ENCODE measurements at regions not wholly inside any gene's neighbourhood (a gene's known extent, or its start where the extent isn't known, plus 50 kb on each side); places are given as distances from the start of the nearest gene placed in this dataset.

GRCh38 chr4:180757927-180758326 lies 1485.3 kb upstream of the TENM3 start:
- H4K20me1 ChIP-seq (ENCODE audit: insufficient read depth, low read length), result no peaks in the 10 kb centered on the region
- H3K9me3 Mint-ChIP-seq (ENCODE audit: unreplicated experiment), result peaks cover 5% of the 10 kb centered on the region
- H3K79me2 ChIP-seq (ENCODE audit: insufficient read depth, low read length), result no peaks in the 10 kb centered on the region
- DNase-seq (ENCODE audit: low read depth) (no peak), FAIRE-seq (no peak)
- H3K36me3 Mint-ChIP-seq (ENCODE audit: low read depth, unreplicated experiment), result peaks cover 2% of the 10 kb centered on the region
- no peak overlapping the region for H3K4me3 Mint-ChIP-seq (ENCODE audit: unreplicated experiment)
- H3K27ac Mint-ChIP-seq (ENCODE audit: unreplicated experiment), result no peak overlapping the region
- no peaks in the 10 kb centered on the region for H3K4me1 ChIP-seq (ENCODE audit: insufficient read depth, low read length)
- TF ChIP-seq, protein P1, sequence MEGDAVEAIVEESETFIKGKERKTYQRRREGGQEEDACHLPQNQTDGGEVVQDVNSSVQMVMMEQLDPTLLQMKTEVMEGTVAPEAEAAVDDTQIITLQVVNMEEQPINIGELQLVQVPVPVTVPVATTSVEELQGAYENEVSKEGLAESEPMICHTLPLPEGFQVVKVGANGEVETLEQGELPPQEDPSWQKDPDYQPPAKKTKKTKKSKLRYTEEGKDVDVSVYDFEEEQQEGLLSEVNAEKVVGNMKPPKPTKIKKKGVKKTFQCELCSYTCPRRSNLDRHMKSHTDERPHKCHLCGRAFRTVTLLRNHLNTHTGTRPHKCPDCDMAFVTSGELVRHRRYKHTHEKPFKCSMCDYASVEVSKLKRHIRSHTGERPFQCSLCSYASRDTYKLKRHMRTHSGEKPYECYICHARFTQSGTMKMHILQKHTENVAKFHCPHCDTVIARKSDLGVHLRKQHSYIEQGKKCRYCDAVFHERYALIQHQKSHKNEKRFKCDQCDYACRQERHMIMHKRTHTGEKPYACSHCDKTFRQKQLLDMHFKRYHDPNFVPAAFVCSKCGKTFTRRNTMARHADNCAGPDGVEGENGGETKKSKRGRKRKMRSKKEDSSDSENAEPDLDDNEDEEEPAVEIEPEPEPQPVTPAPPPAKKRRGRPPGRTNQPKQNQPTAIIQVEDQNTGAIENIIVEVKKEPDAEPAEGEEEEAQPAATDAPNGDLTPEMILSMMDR (IDR thresholded peaks at IDR 0.05; ENCODE audit: insufficient read depth, low read depth, low read length), result no peak
- no peak for TF ChIP-seq EZH2 (IDR thresholded peaks at IDR 0.05; ENCODE audit: insufficient read depth, low read length)
- H3K9me3 ChIP-seq (ENCODE audit: insufficient read depth, low read depth, low read length), result peaks cover 2% of the 10 kb centered on the region
- H3K9ac ChIP-seq (ENCODE audit: low read length), result no peak overlapping the region
- no peak overlapping the region for H3K27ac ChIP-seq (ENCODE audit: low read depth, low read length)
- no peaks in the 10 kb centered on the region for H3K27me3 Mint-ChIP-seq (ENCODE audit: low read depth, unreplicated experiment)
- H2AFZ ChIP-seq (ENCODE audit: low read depth, low read length), result no peak overlapping the region
- no peaks in the 10 kb centered on the region for H3K4me1 Mint-ChIP-seq (ENCODE audit: low read depth, unreplicated experiment)
- H3K4me2 ChIP-seq (ENCODE audit: low read length), result no peak overlapping the region
- H3K27me3 ChIP-seq (ENCODE audit: insufficient read depth, low read length), result no peaks in the 10 kb centered on the region
- H3K4me3 ChIP-seq (ENCODE audit: insufficient read depth, low read depth, low read length), result no peak overlapping the region
- H3K36me3 ChIP-seq (ENCODE audit: insufficient read depth, low read length), result no peaks in the 10 kb centered on the region

DNA sequence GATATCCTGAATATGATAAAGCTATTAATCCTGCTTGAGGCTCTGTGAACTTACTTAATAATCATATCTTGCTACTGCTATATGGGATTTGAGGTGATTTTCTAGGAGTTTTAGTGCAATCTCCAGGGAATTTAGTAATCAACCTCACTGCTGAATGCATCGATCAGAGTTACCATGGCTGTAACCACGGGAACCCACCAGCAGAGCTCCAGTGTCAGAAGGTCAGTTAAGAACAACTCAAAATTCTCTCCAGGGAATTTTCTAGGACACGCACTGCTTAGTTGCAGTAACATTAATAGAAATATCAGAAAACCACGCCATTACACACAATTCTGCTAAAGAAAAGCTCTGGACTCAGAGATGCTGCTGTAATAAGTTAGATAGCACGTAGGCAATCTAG lies 1477.2 kb upstream of the TENM3 start:
- Histone ChIP-seq H3K4me1 (ENCODE audit: insufficient read depth, low read length) (no peaks in the 10 kb centered on the region), H3K27me3 (ENCODE audit: insufficient read depth, low read length) (no peaks in the 10 kb centered on the region), H3K9me3 (ENCODE audit: insufficient read depth, low read depth, low read length) (no peaks in the 10 kb centered on the region), H3K36me3 (ENCODE audit: insufficient read depth, low read length) (no peaks in the 10 kb centered on the region), H3K27ac (ENCODE audit: low read depth, low read length) (no peak overlapping the region), H3K9ac (ENCODE audit: low read length) (no peak overlapping the region), H3K4me3 (ENCODE audit: insufficient read depth, low read depth, low read length) (no peak overlapping the region), H4K20me1 (ENCODE audit: insufficient read depth, low read length) (no peaks in the 10 kb centered on the region), H3K79me2 (ENCODE audit: insufficient read depth, low read length) (no peaks in the 10 kb centered on the region), H3K4me2 (ENCODE audit: low read length) (no peak overlapping the region), H2AFZ (ENCODE audit: low read depth, low read length) (no peak overlapping the region)
- DNase-seq (ENCODE audit: low read depth), result no peak
- TF ChIP-seq, protein P1 (IDR thresholded peaks at IDR 0.05; ENCODE audit: insufficient read depth, low read depth, low read length), result no peak
- no peak for TF ChIP-seq EZH2 (IDR thresholded peaks at IDR 0.05; ENCODE audit: insufficient read depth, low read length)
- Mint-ChIP-seq H3K36me3 (ENCODE audit: low read depth, unreplicated experiment) (no peaks in the 10 kb centered on the region), H3K4me1 (ENCODE audit: low read depth, unreplicated experiment) (peaks cover 18% of the 10 kb centered on the region), H3K27ac (ENCODE audit: unreplicated experiment) (no peak overlapping the region), H3K4me3 (ENCODE audit: unreplicated experiment) (no peak overlapping the region), H3K9me3 (ENCODE audit: unreplicated experiment) (no peaks in the 10 kb centered on the region), H3K27me3 (ENCODE audit: low read depth, unreplicated experiment) (no peaks in the 10 kb centered on the region)
- no peak for FAIRE-seq

- no peaks in the 10 kb centered on the region for H3K27me3 ChIP-seq (ENCODE audit: insufficient read depth, low read length)
- Mint-ChIP-seq H3K9me3 (ENCODE audit: unreplicated experiment) (no peaks in the 10 kb centered on the region), H3K27ac (ENCODE audit: unreplicated experiment) (peak overlapping the region; percentile 31), H3K36me3 (ENCODE audit: low read depth, unreplicated experiment) (no peaks in the 10 kb centered on the region), H3K27me3 (ENCODE audit: low read depth, unreplicated experiment) (no peaks in the 10 kb centered on the region), H3K4me3 (ENCODE audit: unreplicated experiment) (no peak overlapping the region), H3K4me1 (ENCODE audit: low read depth, unreplicated experiment) (peaks cover 18% of the 10 kb centered on the region)
- no peak for TF ChIP-seq EZH2 (IDR thresholded peaks at IDR 0.05; ENCODE audit: insufficient read depth, low read length)
- TF ChIP-seq, protein P1 (IDR thresholded peaks at IDR 0.05; ENCODE audit: insufficient read depth, low read depth, low read length), result no peak
- no peak for FAIRE-seq
- no peaks in the 10 kb centered on the region for H3K9me3 ChIP-seq (ENCODE audit: insufficient read depth, low read depth, low read length)
- H3K27ac ChIP-seq (ENCODE audit: low read depth, low read length), result no peak overlapping the region
- no peaks in the 10 kb centered on the region for H3K36me3 ChIP-seq (ENCODE audit: insufficient read depth, low read length)
- H2AFZ ChIP-seq (ENCODE audit: low read depth, low read length), result no peak overlapping the region
- DNase-seq (ENCODE audit: low read depth), result peak; percentile 2
- no peak overlapping the region for H3K9ac ChIP-seq (ENCODE audit: low read length)
- no peak overlapping the region for H3K4me2 ChIP-seq (ENCODE audit: low read length)
- H3K4me1 ChIP-seq (ENCODE audit: insufficient read depth, low read length), result no peaks in the 10 kb centered on the region
- no peaks in the 10 kb centered on the region for H4K20me1 ChIP-seq (ENCODE audit: insufficient read depth, low read length)
- no peaks in the 10 kb centered on the region for H3K79me2 ChIP-seq (ENCODE audit: insufficient read depth, low read length)
- H3K4me3 ChIP-seq (ENCODE audit: insufficient read depth, low read depth, low read length), result no peak overlapping the region
These were observed 1476.1 kb upstream of the TENM3 start for GRCh38 chr4:180766944-180767729.
